ENCODE measurements at regions not wholly inside any gene's neighbourhood (a gene's known extent, or its start where the extent isn't known, plus 50 kb on each side); places are given as distances from the start of the nearest gene placed in this dataset.
"Not testable (repeated sequence)": the region's sequence is repeated elsewhere in the genome, so short reads cannot be mapped to it uniquely, and the experiment has no call there.

DNA sequence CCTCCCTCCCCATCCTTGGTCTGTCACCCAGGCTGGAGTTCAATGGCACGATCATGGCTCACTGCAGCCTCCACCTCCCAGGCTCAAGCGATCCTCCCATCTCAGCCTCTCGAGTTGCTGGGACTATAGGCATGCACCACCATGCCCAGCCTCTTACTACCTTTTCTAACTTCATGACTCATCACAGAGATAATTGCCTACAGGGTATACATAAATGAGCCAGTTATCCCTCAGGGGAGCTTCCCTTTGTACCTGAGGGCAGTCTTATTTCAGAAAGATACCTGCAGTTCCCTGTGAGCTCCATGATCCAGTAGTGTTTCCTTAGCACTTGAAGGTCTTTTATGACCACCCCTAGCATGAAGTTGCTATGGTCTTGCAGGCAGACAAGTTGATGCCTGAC, 94.2 kb upstream of the DNAJC1 start:
- no peak overlapping the region for H3K4me3 Mint-ChIP-seq
- no peaks in the 10 kb centered on the region; the same call in 1 of the 2 replicates for H3K9me3 Mint-ChIP-seq
- H3K27me3 Mint-ChIP-seq (ENCODE audit: insufficient read depth) = no peaks in the 10 kb centered on the region
- TF ChIP-seq, protein P1, sequence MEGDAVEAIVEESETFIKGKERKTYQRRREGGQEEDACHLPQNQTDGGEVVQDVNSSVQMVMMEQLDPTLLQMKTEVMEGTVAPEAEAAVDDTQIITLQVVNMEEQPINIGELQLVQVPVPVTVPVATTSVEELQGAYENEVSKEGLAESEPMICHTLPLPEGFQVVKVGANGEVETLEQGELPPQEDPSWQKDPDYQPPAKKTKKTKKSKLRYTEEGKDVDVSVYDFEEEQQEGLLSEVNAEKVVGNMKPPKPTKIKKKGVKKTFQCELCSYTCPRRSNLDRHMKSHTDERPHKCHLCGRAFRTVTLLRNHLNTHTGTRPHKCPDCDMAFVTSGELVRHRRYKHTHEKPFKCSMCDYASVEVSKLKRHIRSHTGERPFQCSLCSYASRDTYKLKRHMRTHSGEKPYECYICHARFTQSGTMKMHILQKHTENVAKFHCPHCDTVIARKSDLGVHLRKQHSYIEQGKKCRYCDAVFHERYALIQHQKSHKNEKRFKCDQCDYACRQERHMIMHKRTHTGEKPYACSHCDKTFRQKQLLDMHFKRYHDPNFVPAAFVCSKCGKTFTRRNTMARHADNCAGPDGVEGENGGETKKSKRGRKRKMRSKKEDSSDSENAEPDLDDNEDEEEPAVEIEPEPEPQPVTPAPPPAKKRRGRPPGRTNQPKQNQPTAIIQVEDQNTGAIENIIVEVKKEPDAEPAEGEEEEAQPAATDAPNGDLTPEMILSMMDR (IDR thresholded peaks at IDR 0.05) = no peak
- no peaks in the 10 kb centered on the region for H3K36me3 Mint-ChIP-seq (ENCODE audit: low read depth)
- DNase-seq = no peak
- no peaks in the 10 kb centered on the region for H3K4me1 Mint-ChIP-seq (ENCODE audit: low read depth)
- H3K27ac Mint-ChIP-seq = no peak overlapping the region

DNA sequence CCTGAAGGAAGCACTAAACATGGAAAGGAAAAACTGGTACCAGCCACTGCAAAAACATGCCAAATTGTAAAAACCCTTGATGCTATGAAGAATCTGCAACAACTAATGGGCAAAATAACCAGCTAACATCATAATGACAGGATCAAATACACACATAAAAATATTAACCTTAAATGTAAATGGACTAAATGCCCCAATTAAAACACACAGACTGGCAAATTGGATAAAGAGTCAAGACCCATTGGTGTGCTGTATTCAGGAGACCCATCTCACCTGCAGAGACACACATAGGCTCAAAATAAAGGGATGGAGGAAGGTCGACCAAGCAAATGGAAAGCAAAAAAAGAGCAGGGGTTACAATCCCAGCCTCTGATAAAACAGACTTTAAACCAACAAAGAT, 87.7 kb upstream of the DNAJC1 start:
- not testable (repeated sequence) for H3K9me3 Mint-ChIP-seq; DNase-seq; H3K27ac Mint-ChIP-seq; H3K4me1 Mint-ChIP-seq (ENCODE audit: low read depth); H3K36me3 Mint-ChIP-seq (ENCODE audit: low read depth); H3K4me3 Mint-ChIP-seq; H3K27me3 Mint-ChIP-seq (ENCODE audit: insufficient read depth)

DNA sequence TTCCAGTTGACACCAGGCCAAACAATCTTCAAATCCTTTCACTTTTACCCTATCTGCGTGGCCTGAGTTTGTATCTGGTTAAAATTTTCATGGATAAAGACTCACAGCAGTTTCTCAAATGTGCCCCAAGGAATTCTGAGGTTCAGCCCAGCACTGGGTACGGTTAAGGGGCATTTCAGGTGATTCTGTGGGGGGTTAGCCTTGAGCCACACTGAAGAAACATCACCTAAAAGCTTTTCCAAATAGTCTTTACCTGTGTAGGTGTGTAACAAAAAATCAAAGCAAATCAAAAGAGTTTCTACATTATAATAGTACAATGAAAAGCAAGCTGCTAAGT, 83.8 kb upstream of the DNAJC1 start:
- TF ChIP-seq, protein P1 (IDR thresholded peaks at IDR 0.05) = no peak
- Mint-ChIP-seq H3K27me3 (ENCODE audit: insufficient read depth) (no peaks in the 10 kb centered on the region; the same call in 1 of the 2 replicates), H3K36me3 (ENCODE audit: low read depth) (no peaks in the 10 kb centered on the region), H3K27ac (no peak overlapping the region), H3K9me3 (no peaks in the 10 kb centered on the region), H3K4me1 (ENCODE audit: low read depth) (peaks cover 6% of the 10 kb centered on the region), H3K4me3 (no peak overlapping the region)
- no peak for DNase-seq

DNA sequence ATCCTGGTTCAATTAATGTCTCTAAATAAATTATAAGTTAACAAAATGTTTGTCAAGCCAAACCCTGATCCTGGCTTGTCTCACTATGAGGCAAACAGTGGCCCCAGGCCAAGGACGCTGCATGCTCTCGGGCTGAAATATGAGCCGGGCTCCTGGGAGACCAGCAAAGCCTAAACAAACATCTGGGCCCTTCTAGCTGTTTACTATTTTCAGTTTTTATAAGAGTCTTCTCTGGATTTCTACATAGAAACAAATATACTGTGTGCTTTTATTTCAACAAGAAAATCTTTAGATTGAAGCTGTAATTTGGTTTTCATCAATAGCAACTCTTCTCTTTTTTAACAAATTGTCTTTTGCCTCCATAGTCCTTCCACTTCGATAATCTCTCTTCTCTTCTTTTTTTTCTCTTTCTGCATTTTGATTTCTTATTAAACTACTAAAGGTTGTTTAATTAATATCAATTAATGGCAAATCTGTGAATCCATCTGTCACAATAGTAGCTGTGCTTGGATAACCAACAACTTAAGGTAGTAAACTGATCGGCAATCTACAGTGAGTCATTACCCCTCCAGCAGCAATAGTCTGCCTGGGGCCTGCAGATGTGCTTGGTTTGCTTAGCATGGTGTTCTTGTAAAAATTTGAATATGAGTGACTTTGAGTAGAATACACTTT, 83.3 kb upstream of the DNAJC1 start:
- no peak overlapping the region for H3K27ac Mint-ChIP-seq
- H3K27me3 Mint-ChIP-seq (ENCODE audit: insufficient read depth) = no peaks in the 10 kb centered on the region; the same call in 1 of the 2 replicates
- TF ChIP-seq, protein P1 (IDR thresholded peaks at IDR 0.05) = no peak
- no peaks in the 10 kb centered on the region for H3K9me3 Mint-ChIP-seq
- H3K4me1 Mint-ChIP-seq (ENCODE audit: low read depth) = peaks cover 6% of the 10 kb centered on the region
- peak; percentile 47 for DNase-seq
- H3K36me3 Mint-ChIP-seq (ENCODE audit: low read depth) = no peaks in the 10 kb centered on the region
- no peak overlapping the region; the same call in 1 of the 2 replicates for H3K4me3 Mint-ChIP-seq

DNA sequence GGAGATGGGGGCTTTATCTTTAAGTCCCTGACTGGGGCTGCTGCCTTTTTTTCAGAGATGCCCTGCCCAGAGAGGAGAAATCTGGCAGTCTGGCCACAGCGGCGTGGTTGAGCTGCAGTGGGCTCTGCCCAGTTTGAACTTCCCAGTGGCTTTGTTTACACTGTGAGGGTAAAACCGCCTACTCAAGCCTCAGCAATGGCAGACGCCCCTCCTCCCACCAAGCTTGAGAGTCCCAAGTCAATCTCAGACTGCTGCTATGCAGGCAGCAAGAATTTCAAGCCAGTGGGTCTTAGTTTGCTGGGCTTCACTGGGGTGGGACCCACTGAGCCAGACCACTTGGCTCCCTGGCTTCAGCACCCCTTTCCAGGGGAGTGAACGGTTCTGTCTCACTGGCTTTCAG, 76.4 kb upstream of the DNAJC1 start:
- H3K27me3 Mint-ChIP-seq (ENCODE audit: insufficient read depth); H3K36me3 Mint-ChIP-seq (ENCODE audit: low read depth); H3K4me1 Mint-ChIP-seq (ENCODE audit: low read depth); DNase-seq; H3K4me3 Mint-ChIP-seq; H3K27ac Mint-ChIP-seq; H3K9me3 Mint-ChIP-seq: not testable (repeated sequence)

DNA sequence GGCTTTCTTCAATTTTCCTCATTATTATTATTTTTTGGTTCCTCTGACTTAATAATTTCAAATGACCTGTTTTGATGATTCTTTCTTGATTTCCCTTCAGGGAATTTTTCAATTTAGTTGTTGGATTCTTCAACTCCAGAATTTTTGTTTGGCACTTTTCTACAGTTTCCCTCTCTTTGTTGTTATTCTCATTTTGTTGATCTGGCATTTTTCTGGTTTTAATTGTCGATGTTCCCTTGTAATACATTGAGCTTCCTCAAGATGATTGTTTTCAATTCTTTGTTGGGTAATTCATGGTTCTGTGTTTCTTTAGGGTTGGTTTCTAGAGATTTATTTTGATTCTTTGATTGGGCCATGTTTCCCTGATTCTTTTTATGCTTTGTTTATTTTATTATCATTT, 67.8 kb upstream of the DNAJC1 start:
- Mint-ChIP-seq H3K27me3 (ENCODE audit: insufficient read depth) (no peaks in the 10 kb centered on the region), H3K4me1 (ENCODE audit: low read depth) (no peaks in the 10 kb centered on the region), H3K4me3 (no peak overlapping the region), H3K36me3 (ENCODE audit: low read depth) (no peaks in the 10 kb centered on the region), H3K9me3 (peaks cover 8% of the 10 kb centered on the region), H3K27ac (no peak overlapping the region)
- TF ChIP-seq, protein P1 (IDR thresholded peaks at IDR 0.05) = no peak
- DNase-seq = no peak

DNA sequence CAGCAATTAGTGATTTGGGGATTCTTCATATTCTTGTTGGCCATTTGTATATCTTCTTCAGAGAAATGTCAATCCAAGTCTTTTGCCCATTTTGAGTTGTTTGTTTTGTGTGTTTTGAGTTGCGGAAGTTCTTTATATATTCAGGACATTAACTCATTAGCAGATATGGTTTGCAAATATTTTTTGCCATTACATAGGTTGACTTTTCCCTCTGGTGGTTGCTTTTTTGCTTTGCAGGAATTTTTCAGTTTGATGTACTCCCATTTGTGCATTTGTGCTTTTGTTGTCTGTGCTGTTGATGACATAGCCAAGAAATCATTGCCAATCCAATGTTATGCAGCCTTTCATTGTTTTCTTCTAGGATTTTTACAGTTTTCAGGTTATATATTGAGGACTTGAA, 63.6 kb upstream of the DNAJC1 start:
- H3K27me3 Mint-ChIP-seq (ENCODE audit: insufficient read depth) = no peaks in the 10 kb centered on the region
- H3K4me1 Mint-ChIP-seq (ENCODE audit: low read depth) = no peaks in the 10 kb centered on the region
- H3K36me3 Mint-ChIP-seq (ENCODE audit: low read depth) = no peaks in the 10 kb centered on the region
- no peak for DNase-seq
- H3K27ac Mint-ChIP-seq = no peak overlapping the region
- TF ChIP-seq, protein P1 (IDR thresholded peaks at IDR 0.05) = no peak
- peaks cover 4% of the 10 kb centered on the region; the same call in 1 of the 2 replicates for H3K9me3 Mint-ChIP-seq
- no peak overlapping the region for H3K4me3 Mint-ChIP-seq

DNA sequence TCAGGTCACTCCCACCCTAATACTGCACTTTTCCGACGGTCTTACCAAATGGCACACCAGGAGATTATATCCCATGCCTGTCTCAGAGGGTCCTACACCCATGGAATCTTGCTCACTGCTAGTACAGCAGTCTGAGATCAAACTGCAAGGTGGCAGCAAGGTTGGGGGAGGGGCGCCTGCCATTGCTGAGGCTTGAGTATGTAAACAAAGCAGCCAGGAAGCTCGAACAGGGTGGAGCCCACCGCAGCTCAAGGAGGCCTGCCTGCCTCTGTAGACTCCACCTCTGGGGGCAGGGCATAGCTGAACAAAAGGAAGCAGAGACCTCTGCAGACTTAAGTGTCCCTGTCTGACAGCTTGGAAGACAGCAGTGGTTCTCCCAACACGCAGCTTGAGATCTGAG, 57.5 kb upstream of the DNAJC1 start:
- not testable (repeated sequence) for H3K36me3 Mint-ChIP-seq (ENCODE audit: low read depth); H3K4me3 Mint-ChIP-seq; H3K4me1 Mint-ChIP-seq (ENCODE audit: low read depth); H3K27me3 Mint-ChIP-seq (ENCODE audit: insufficient read depth); H3K27ac Mint-ChIP-seq; DNase-seq; H3K9me3 Mint-ChIP-seq

Measured in HFFc6 (cell line).